ENCODE measurements at regions not wholly inside any gene's neighbourhood (a gene's known extent, or its start where the extent isn't known, plus 50 kb on each side); places are given as distances from the start of the nearest gene placed in this dataset.

DNA sequence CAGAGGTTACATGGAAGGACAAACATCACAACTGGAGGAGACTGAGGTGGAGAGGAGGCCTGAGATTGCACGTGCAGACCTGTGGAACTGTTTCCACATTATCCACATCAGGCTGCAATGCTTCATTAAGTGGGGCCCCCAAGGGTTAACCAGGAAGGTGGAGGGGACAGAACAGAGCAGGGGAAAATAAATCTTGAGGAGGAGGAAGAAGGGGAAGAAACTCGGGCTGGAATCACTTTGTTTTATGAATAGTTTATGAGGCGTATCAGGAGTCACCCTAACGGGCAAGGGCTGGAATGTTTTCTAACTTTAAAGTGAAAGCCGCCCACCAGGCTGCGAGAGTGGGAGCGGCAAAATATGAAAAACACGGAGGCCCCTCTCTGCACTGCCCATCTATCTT, 154.9 kb downstream of the WNT5A start:
- no peak for FAIRE-seq
- ATAC-seq = no peak
- H3K4me1 ChIP-seq = no peaks in the 10 kb centered on the region
- H3K27ac ChIP-seq = no peak overlapping the region
- H3K4me3 ChIP-seq = no peak overlapping the region
- no peak for DNase-seq (ENCODE audit: low read depth in 1 of 2, low spot score in 1 of 2)
- no peaks in the 10 kb centered on the region for H3K9me3 ChIP-seq
- 15% methylated on average over 8 of the region's 8 CpGs for WGBS (ENCODE audit: missing lambda C conversion rate)
- no peak overlapping the region for H3K4me2 ChIP-seq
- ChIA-PET POLR2A (no interaction called here), CTCF (no interaction called here)
- TF ChIP-seq FOSL2 (IDR thresholded peaks at IDR 0.05) (no peak), FOSL2 (CRISPR knock-in tag; IDR thresholded peaks at IDR 0.05) (no peak), EHMT2 (IDR thresholded peaks at IDR 0.05; ENCODE audit: low read depth) (no peak), CHD4 (IDR thresholded peaks at IDR 0.05; ENCODE audit: borderline replicate concordance) (no peak), RCOR1 (IDR thresholded peaks at IDR 0.05; ENCODE audit: low read depth, low read length) (no peak), MYC (IDR thresholded peaks at IDR 0.05; ENCODE audit: borderline replicate concordance, low read length) (no peak), RARB (CRISPR knock-in tag; IDR thresholded peaks at IDR 0.05) (no peak), JUN (IDR thresholded peaks at IDR 0.05) (no peak), NPAS2 (CRISPR knock-in tag; IDR thresholded peaks at IDR 0.05; ENCODE audit: borderline replicate concordance) (no peak)

DNA sequence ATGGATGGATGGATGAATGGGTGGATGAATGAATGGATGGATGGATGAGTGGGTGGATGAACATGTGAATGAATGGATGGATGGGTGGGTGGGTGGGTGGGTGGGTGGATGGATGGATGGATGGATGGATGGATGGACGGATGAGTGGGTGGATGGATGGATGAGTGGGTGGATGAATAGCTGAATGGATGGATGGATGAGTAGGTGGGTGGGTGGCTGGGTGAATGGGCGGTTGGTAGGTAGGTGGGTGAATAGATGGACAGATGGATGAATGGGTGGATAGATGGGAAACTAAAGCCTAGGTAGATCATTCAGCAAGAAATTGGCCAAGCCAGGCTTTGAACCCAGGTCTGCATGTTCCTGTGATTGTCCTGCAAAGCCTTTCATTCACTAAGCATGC, 155.6 kb downstream of the WNT5A start:
- H3K4me3 ChIP-seq = no peak overlapping the region
- ATAC-seq (no peak), FAIRE-seq (no peak), DNase-seq (ENCODE audit: low read depth in 1 of 2, low spot score in 1 of 2) (no peak)
- no peak overlapping the region for H3K4me2 ChIP-seq
- no peaks in the 10 kb centered on the region for H3K9me3 ChIP-seq
- POLR2A ChIA-PET = no interaction called here
- 25% methylated on average over 2 of the region's 2 CpGs for WGBS (ENCODE audit: missing lambda C conversion rate)
- no peaks in the 10 kb centered on the region for H3K4me1 ChIP-seq
- H3K27ac ChIP-seq = no peak overlapping the region
- CTCF ChIA-PET = no interaction called here
- TF ChIP-seq RAD21 (conservative IDR thresholded peaks at IDR 0.05 in 1 of 2, IDR thresholded peaks at IDR 0.05 in 1 of 2) = no peak
- TF ChIP-seq BHLHE40 (IDR thresholded peaks at IDR 0.05; ENCODE audit: low read depth, low read length) = no peak

DNA sequence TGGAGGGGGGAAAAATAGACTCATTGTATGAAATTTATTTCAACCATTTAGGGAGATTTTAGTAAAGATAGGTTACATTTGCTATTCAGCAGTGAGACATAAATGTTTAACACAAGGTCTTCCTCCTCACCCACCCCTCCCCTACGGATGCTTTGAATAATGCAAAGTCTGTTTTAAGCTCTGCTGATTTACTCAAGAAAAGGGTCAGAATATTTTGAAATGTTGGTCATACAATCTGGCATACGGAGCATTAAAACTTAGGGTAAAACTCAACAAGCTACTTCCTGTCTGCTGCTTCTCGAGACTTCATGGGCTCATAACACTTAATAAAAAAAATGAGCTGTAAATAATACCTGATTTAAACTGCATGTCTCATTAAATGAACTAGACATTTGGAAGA, 156.3 kb downstream of the WNT5A start:
- H3K4me1 ChIP-seq = no peaks in the 10 kb centered on the region
- 19% methylated on average over 3 of the region's 3 CpGs for WGBS (ENCODE audit: missing lambda C conversion rate)
- DNase-seq (ENCODE audit: low read depth in 1 of 2, low spot score in 1 of 2) = no peak
- ChIA-PET CTCF (interaction anchor here (0.6 kb wide), 1 partner anchor 479 kb away, joined by 3 read pairs; no protein-coding TSS in a partner anchor), POLR2A (no interaction called here)
- no peaks in the 10 kb centered on the region for H3K9me3 ChIP-seq
- TF ChIP-seq JUNB (IDR thresholded peaks at IDR 0.05) (no peak), MAFK (IDR thresholded peaks at IDR 0.05; ENCODE audit: partially characterized antibody) (no peak), BHLHE40 (IDR thresholded peaks at IDR 0.05; ENCODE audit: low read depth, low read length) (no peak), HOXB13 (CRISPR knock-in tag; IDR thresholded peaks at IDR 0.05; ENCODE audit: low read depth) (no peak), MYC (IDR thresholded peaks at IDR 0.05; ENCODE audit: borderline replicate concordance, low read length) (no peak), GATA3 (IDR thresholded peaks at IDR 0.05; ENCODE audit: borderline replicate concordance) (no peak), ZNF302 (CRISPR knock-in tag; IDR thresholded peaks at IDR 0.05) (no peak), NR3C1 (IDR thresholded peaks at IDR 0.05) (no peak), RAD21 (conservative IDR thresholded peaks at IDR 0.05 in 1 of 2, IDR thresholded peaks at IDR 0.05 in 1 of 2) (no peak), ESRRA (IDR thresholded peaks at IDR 0.05; ENCODE audit: borderline replicate concordance, low read length) (no peak), POLR2A (IDR thresholded peaks at IDR 0.05; ENCODE audit: low read length) (no peak)
- TF ChIP-seq, protein P1, sequence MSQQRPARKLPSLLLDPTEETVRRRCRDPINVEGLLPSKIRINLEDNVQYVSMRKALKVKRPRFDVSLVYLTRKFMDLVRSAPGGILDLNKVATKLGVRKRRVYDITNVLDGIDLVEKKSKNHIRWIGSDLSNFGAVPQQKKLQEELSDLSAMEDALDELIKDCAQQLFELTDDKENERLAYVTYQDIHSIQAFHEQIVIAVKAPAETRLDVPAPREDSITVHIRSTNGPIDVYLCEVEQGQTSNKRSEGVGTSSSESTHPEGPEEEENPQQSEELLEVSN (IDR thresholded peaks at IDR 0.05; ENCODE audit: borderline replicate concordance, low read depth) = no peak
- TF ChIP-seq, protein P2, sequence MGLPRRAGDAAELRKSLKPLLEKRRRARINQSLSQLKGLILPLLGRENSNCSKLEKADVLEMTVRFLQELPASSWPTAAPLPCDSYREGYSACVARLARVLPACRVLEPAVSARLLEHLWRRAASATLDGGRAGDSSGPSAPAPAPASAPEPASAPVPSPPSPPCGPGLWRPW (IDR thresholded peaks at IDR 0.05) = no peak
- H3K4me2 ChIP-seq = 0 out of 3 replicates have a peak overlapping the region, but pooled peaks have one; percentile 26
- no peak for ATAC-seq
- no peak overlapping the region for H3K27ac ChIP-seq
- H3K4me3 ChIP-seq = no peak overlapping the region
- FAIRE-seq = no peak

DNA sequence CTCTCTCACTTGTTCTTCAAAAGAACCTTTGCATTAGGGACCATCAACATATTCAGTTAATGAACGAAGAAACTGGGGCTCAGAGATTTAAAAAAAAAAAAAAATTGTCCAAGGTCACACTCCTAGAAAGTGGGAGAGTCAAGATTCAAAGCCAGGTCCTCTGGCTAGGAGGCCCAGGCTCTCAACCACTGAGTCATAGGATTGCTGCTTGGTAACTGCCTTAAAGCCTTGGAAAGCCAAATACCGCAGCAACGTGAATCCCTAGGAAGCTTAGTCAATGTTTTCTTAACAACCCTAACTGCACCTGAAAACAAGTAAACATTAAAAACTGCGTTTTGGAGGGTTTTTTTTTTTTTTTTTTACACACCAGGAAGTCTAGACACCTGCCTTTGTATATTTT, 156.8 kb downstream of the WNT5A start:
- Histone ChIP-seq H3K9me3 (no peaks in the 10 kb centered on the region), H3K4me3 (no peak overlapping the region), H3K27ac (no peak overlapping the region), H3K4me1 (no peaks in the 10 kb centered on the region), H3K4me2 (0 out of 3 replicates have a peak overlapping the region, but pooled peaks have one; percentile 26)
- no peak for TF ChIP-seq JUN (IDR thresholded peaks at IDR 0.05)
- TF ChIP-seq, protein P3, sequence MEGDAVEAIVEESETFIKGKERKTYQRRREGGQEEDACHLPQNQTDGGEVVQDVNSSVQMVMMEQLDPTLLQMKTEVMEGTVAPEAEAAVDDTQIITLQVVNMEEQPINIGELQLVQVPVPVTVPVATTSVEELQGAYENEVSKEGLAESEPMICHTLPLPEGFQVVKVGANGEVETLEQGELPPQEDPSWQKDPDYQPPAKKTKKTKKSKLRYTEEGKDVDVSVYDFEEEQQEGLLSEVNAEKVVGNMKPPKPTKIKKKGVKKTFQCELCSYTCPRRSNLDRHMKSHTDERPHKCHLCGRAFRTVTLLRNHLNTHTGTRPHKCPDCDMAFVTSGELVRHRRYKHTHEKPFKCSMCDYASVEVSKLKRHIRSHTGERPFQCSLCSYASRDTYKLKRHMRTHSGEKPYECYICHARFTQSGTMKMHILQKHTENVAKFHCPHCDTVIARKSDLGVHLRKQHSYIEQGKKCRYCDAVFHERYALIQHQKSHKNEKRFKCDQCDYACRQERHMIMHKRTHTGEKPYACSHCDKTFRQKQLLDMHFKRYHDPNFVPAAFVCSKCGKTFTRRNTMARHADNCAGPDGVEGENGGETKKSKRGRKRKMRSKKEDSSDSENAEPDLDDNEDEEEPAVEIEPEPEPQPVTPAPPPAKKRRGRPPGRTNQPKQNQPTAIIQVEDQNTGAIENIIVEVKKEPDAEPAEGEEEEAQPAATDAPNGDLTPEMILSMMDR (IDR thresholded peaks at IDR 0.05) = no peak
- ChIA-PET POLR2A (no interaction called here), CTCF (interaction anchor here (0.6 kb wide), 1 partner anchor 479 kb away, joined by 3 read pairs; no protein-coding TSS in a partner anchor)
- ATAC-seq (peak in 1 of 2 experiments; percentile 76; a peak in 2 of 6 replicates), DNase-seq (ENCODE audit: low read depth in 1 of 2, low spot score in 1 of 2) (peak; percentile 29 to 42), FAIRE-seq (no peak)
- 0% methylated on average over 4 of the region's 4 CpGs for WGBS (ENCODE audit: missing lambda C conversion rate)
